WTC11 (cell line): ENCODE measurements at regions not wholly inside any gene's neighbourhood (a gene's known extent, or its start where the extent isn't known, plus 50 kb on each side); places are given as distances from the start of the nearest gene placed in this dataset.

Source experiments
- ATAC-seq: fragments of 200-7000 bp; cut with Tn5 transposase; 2 replicates; pipeline ENCODE4 v1.10.0; 2021; ENCODE audit warnings: mild to moderate bottlenecking, moderate library complexity
- CTCF ChIA-PET: fragments of 300-600 bp; sonication (Branson Sonifier 250); formaldehyde crosslinking; loops from one replicate; lab custom pipeline; 2021; ENCODE audit warnings: antibody characterized with exemption; lab: Charles Lee
- POLR2A ChIA-PET: fragments of 350-600 bp; sonication (Branson Sonifier 250); formaldehyde crosslinking; loops from one replicate; lab custom pipeline; 2021; ENCODE audit warnings: antibody characterized with exemption; lab: Charles Lee
- DNase-seq: peaks from one replicate; pipeline ENCODE4 v3.0.0; 2021; ENCODE audit warnings: low spot score
- H3K27ac Mint-ChIP-seq: 2 replicates; pipeline ENCODE4 v1.8.0; 2021; ENCODE audit warnings: mixed read lengths
- H3K27me3 Mint-ChIP-seq: 2 replicates; pipeline ENCODE4 v1.8.0; 2021; ENCODE audit warnings: low read depth, mild to moderate bottlenecking, moderate library complexity, mixed read lengths
- H3K36me3 Mint-ChIP-seq: 2 replicates; pipeline ENCODE4 v1.8.0; 2021; ENCODE audit warnings: mixed read lengths
- H3K4me1 Mint-ChIP-seq: 2 replicates; pipeline ENCODE4 v1.8.0; 2022; ENCODE audit warnings: mixed read lengths
- H3K4me3 Mint-ChIP-seq: 2 replicates; pipeline ENCODE4 v1.8.0; 2021; ENCODE audit warnings: mild to moderate bottlenecking, moderate library complexity, mixed read lengths
- H3K9me3 Mint-ChIP-seq: 2 replicates; pipeline ENCODE4 v1.8.0; 2021; ENCODE audit warnings: mixed read lengths
- ATF1 ChIP-seq: sonication (generic); formaldehyde crosslinking; IDR thresholded peaks from 2 replicates; pipeline ENCODE4 v1.8.1; 2023; ENCODE audit warnings: mild to moderate bottlenecking, moderate library complexity, missing genetic modification reagents
- CBFB ChIP-seq: sonication (generic); formaldehyde crosslinking; IDR thresholded peaks from 2 replicates; pipeline ENCODE4 v1.8.1; 2022; ENCODE audit warnings: mild to moderate bottlenecking, low read depth, missing genetic modification reagents
- FOXJ3 ChIP-seq: sonication (generic); formaldehyde crosslinking; IDR thresholded peaks from 2 replicates; pipeline ENCODE4 v1.9.0; 2021; ENCODE audit warnings: missing genetic modification reagents, mild to moderate bottlenecking, borderline replicate concordance
- HMGA2 ChIP-seq: fragments of 250-450 bp; sonication (Bioruptor Pico); IDR thresholded peaks from 2 replicates; pipeline ENCODE4 v1.4.0; 2021; ENCODE audit warnings: mild to moderate bottlenecking, moderate library complexity
- IRF2 ChIP-seq: sonication (generic); formaldehyde crosslinking; IDR thresholded peaks from 2 replicates; pipeline ENCODE4 v1.8.0; 2022; ENCODE audit warnings: low read depth, missing genetic modification reagents, borderline replicate concordance
- NFE2L1 ChIP-seq: sonication (generic); formaldehyde crosslinking; IDR thresholded peaks from 2 replicates; pipeline ENCODE4 v1.8.1; 2023; ENCODE audit warnings: missing genetic modification reagents
- OVOL2 ChIP-seq: fragments of 250-450 bp; sonication (Bioruptor Pico); IDR thresholded peaks from 2 replicates; pipeline ENCODE4 v1.9.0; 2021; ENCODE audit warnings: mild to moderate bottlenecking, borderline replicate concordance
- SP1 ChIP-seq: sonication (generic); formaldehyde crosslinking; conservative IDR thresholded peaks from 2 replicates; pipeline ENCODE4 v1.8.1; 2022; ENCODE audit warnings: missing genetic modification reagents
- TP53 ChIP-seq: sonication (generic); formaldehyde crosslinking; IDR thresholded peaks from 2 replicates; pipeline ENCODE4 v1.8.1; 2023; ENCODE audit warnings: mild to moderate bottlenecking, missing genetic modification reagents
- ZBTB21 ChIP-seq: sonication (generic); formaldehyde crosslinking; IDR thresholded peaks from 2 replicates; pipeline ENCODE4 v1.8.1; 2023; ENCODE audit warnings: mild to moderate bottlenecking, missing genetic modification reagents, borderline replicate concordance
- ZNF138 ChIP-seq: sonication (generic); formaldehyde crosslinking; conservative IDR thresholded peaks from 2 replicates; pipeline ENCODE4 v1.8.1; 2022; ENCODE audit warnings: mild to moderate bottlenecking, moderate library complexity, missing genetic modification reagents
- ZNF263 ChIP-seq: sonication (generic); formaldehyde crosslinking; IDR thresholded peaks from 2 replicates; pipeline ENCODE4 v1.8.1; 2022; ENCODE audit warnings: low read depth, mild to moderate bottlenecking, moderate library complexity, missing genetic modification reagents
- ZNF416 ChIP-seq: fragments of 250-450 bp; sonication (Bioruptor Pico); IDR thresholded peaks from 2 replicates; pipeline ENCODE4 v1.9.0; 2021; ENCODE audit warnings: mild to moderate bottlenecking, inconsistent platforms
- TF ChIP-seq, protein P1 (sequence below): sonication (generic); formaldehyde crosslinking; IDR thresholded peaks from 2 replicates; pipeline ENCODE4 v1.8.0; 2022; ENCODE audit warnings: mild to moderate bottlenecking, missing genetic modification reagents
- TF ChIP-seq, protein P2 (sequence below): sonication (generic); formaldehyde crosslinking; IDR thresholded peaks from 2 replicates; pipeline ENCODE4 v1.8.1; 2022; ENCODE audit warnings: mild to moderate bottlenecking, missing genetic modification reagents, moderate library complexity, borderline replicate concordance
- TF ChIP-seq, protein P3 (sequence below): fragments of 250-450 bp; sonication (Bioruptor Pico); IDR thresholded peaks from 2 replicates; pipeline ENCODE4 v1.9.0; 2021; ENCODE audit warnings: mild to moderate bottlenecking
- TF ChIP-seq, protein P4 (sequence below): fragments of 200-600 bp; IDR thresholded peaks from 2 replicates; pipeline ENCODE4 v1.8.0; 2022; ENCODE audit warnings: antibody characterized with exemption
- TF ChIP-seq, protein P5 (sequence below): sonication (generic); formaldehyde crosslinking; conservative IDR thresholded peaks from 2 replicates; pipeline ENCODE4 v1.8.1; 2022; ENCODE audit warnings: mild to moderate bottlenecking, missing genetic modification reagents
- TF ChIP-seq, protein P6 (sequence below): sonication (generic); formaldehyde crosslinking; IDR thresholded peaks from 2 replicates; pipeline ENCODE4 v1.8.1; 2022; ENCODE audit warnings: low read depth, mild to moderate bottlenecking, moderate library complexity, missing genetic modification reagents, borderline replicate concordance

DNA sequence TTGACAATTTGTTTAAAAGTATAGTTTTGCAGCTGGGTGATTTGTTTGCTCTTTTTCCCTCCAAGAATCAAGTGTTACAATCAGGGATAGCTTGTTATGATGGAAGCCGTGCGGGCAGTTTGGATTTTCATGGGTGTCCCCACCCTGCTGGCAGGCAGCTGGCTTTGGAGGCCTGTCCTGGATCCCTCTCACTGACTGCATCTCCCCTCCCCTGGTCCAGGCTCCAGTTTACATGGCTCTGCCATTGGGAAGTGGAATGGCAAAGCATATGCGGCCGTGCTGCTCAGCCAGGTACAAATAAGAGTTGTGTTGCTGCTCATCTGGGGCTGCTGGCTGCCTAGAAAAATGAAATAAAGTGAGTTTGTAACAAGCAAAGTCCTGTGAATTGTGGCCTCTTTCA is 76.0 kb downstream of the CXCL12 start:
- peaks cover 11% of the 10 kb centered on the region for H3K4me1 Mint-ChIP-seq
- CTCF ChIA-PET, result interaction anchor here (0.7 to 1.3 kb wide), 5 partner anchors 8 to 625 kb away, joined by 3 to 4 read pairs (median 3); no protein-coding TSS in a partner anchor

DNA sequence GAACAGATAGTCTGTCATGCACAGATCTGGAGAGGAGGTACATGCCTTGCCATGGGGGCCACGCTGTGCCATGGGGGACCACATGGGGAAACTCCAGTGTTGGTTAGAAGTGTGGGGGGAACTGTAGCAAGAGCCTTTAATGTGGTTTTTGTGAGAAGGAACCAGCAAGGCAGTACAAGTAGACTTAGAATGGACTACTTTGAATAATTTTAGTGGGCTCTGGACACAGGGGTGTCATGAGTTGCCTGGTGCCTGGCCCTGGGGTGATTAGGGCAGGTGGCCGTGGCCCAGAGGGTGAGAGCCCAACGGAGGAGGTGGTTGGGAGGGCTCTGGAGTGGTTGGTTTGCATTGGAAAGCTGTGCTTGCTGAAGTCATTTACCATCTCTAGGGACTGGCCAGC is 77.2 kb downstream of the CXCL12 start:
- no peak overlapping the region for H3K4me3 Mint-ChIP-seq
- ChIA-PET CTCF (interaction anchor here (1.2 kb wide), 1 partner anchor 74 kb away, joined by 4 read pairs; no protein-coding TSS in a partner anchor), POLR2A (no interaction called here)
- H3K9me3 Mint-ChIP-seq, result peaks cover 25% of the 10 kb centered on the region
- H3K4me1 Mint-ChIP-seq, result peaks cover 11% of the 10 kb centered on the region
- ATAC-seq, result no peak
- DNase-seq, result no peak
- TF ChIP-seq NFE2L1 (CRISPR knock-in tag) (no peak), HMGA2 (CRISPR knock-in tag) (no peak), ZNF263 (CRISPR knock-in tag) (no peak), IRF2 (CRISPR knock-in tag) (no peak), ATF1 (CRISPR knock-in tag) (no peak), ZNF416 (no peak), CBFB (CRISPR knock-in tag) (no peak), FOXJ3 (CRISPR knock-in tag) (no peak), ZNF138 (no peak), SP1 (CRISPR knock-in tag) (no peak), OVOL2 (CRISPR knock-in tag) (no peak)
- TF ChIP-seq, protein P1, sequence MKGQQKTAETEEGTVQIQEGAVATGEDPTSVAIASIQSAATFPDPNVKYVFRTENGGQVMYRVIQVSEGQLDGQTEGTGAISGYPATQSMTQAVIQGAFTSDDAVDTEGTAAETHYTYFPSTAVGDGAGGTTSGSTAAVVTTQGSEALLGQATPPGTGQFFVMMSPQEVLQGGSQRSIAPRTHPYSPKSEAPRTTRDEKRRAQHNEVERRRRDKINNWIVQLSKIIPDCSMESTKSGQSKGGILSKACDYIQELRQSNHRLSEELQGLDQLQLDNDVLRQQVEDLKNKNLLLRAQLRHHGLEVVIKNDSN, result no peak
- TF ChIP-seq, protein P2, sequence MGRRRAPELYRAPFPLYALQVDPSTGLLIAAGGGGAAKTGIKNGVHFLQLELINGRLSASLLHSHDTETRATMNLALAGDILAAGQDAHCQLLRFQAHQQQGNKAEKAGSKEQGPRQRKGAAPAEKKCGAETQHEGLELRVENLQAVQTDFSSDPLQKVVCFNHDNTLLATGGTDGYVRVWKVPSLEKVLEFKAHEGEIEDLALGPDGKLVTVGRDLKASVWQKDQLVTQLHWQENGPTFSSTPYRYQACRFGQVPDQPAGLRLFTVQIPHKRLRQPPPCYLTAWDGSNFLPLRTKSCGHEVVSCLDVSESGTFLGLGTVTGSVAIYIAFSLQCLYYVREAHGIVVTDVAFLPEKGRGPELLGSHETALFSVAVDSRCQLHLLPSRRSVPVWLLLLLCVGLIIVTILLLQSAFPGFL (CRISPR knock-in tag), result no peak
- TF ChIP-seq, protein P3, sequence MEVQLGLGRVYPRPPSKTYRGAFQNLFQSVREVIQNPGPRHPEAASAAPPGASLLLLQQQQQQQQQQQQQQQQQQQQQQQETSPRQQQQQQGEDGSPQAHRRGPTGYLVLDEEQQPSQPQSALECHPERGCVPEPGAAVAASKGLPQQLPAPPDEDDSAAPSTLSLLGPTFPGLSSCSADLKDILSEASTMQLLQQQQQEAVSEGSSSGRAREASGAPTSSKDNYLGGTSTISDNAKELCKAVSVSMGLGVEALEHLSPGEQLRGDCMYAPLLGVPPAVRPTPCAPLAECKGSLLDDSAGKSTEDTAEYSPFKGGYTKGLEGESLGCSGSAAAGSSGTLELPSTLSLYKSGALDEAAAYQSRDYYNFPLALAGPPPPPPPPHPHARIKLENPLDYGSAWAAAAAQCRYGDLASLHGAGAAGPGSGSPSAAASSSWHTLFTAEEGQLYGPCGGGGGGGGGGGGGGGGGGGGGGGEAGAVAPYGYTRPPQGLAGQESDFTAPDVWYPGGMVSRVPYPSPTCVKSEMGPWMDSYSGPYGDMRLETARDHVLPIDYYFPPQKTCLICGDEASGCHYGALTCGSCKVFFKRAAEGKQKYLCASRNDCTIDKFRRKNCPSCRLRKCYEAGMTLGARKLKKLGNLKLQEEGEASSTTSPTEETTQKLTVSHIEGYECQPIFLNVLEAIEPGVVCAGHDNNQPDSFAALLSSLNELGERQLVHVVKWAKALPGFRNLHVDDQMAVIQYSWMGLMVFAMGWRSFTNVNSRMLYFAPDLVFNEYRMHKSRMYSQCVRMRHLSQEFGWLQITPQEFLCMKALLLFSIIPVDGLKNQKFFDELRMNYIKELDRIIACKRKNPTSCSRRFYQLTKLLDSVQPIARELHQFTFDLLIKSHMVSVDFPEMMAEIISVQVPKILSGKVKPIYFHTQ (CRISPR knock-in tag), result no peak
- TF ChIP-seq, protein P4, sequence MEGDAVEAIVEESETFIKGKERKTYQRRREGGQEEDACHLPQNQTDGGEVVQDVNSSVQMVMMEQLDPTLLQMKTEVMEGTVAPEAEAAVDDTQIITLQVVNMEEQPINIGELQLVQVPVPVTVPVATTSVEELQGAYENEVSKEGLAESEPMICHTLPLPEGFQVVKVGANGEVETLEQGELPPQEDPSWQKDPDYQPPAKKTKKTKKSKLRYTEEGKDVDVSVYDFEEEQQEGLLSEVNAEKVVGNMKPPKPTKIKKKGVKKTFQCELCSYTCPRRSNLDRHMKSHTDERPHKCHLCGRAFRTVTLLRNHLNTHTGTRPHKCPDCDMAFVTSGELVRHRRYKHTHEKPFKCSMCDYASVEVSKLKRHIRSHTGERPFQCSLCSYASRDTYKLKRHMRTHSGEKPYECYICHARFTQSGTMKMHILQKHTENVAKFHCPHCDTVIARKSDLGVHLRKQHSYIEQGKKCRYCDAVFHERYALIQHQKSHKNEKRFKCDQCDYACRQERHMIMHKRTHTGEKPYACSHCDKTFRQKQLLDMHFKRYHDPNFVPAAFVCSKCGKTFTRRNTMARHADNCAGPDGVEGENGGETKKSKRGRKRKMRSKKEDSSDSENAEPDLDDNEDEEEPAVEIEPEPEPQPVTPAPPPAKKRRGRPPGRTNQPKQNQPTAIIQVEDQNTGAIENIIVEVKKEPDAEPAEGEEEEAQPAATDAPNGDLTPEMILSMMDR, result no peak
- TF ChIP-seq, protein P5, sequence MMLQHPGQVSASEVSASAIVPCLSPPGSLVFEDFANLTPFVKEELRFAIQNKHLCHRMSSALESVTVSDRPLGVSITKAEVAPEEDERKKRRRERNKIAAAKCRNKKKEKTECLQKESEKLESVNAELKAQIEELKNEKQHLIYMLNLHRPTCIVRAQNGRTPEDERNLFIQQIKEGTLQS, result no peak
- peaks cover 27% of the 10 kb centered on the region for H3K27me3 Mint-ChIP-seq
- H3K36me3 Mint-ChIP-seq, result peaks cover 24% of the 10 kb centered on the region
- H3K27ac Mint-ChIP-seq, result no peak overlapping the region

More for the DNA sequence above, 76.0 kb downstream of the CXCL12 start:
- POLR2A ChIA-PET, result no interaction called here
- H3K4me3 Mint-ChIP-seq, result no peak overlapping the region
- peaks cover 27% of the 10 kb centered on the region for H3K27me3 Mint-ChIP-seq
- DNase-seq (no peak), ATAC-seq (no peak)
- no peak overlapping the region for H3K27ac Mint-ChIP-seq
- peaks cover 13% of the 10 kb centered on the region for H3K9me3 Mint-ChIP-seq
- TF ChIP-seq ZBTB21 (CRISPR knock-in tag) (no peak), TP53 (no peak)
- TF ChIP-seq, protein P6, sequence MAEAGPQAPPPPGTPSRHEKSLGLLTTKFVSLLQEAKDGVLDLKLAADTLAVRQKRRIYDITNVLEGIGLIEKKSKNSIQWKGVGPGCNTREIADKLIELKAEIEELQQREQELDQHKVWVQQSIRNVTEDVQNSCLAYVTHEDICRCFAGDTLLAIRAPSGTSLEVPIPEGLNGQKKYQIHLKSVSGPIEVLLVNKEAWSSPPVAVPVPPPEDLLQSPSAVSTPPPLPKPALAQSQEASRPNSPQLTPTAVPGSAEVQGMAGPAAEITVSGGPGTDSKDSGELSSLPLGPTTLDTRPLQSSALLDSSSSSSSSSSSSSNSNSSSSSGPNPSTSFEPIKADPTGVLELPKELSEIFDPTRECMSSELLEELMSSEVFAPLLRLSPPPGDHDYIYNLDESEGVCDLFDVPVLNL (CRISPR knock-in tag), result no peak
- H3K36me3 Mint-ChIP-seq, result peaks cover 12% of the 10 kb centered on the region
